CD14-positive monocyte (primary cell): ENCODE measurements at regions not wholly inside any gene's neighbourhood (a gene's known extent, or its start where the extent isn't known, plus 50 kb on each side); places are given as distances from the start of the nearest gene placed in this dataset.
A peak's percentile ranks its signal among the peaks of the same experiment; 100 is the strongest.
"Not testable (repeated sequence)": the region's sequence is repeated elsewhere in the genome, so short reads cannot be mapped to it uniquely, and the experiment has no call there.

Experiments used
- DNase-seq, 3 donors: peaks; one replicate each; pipeline ENCODE4 v3.0.0-alpha.2; 2011 to 2022
- H2AFZ ChIP-seq: 2 replicates; pipeline ENCODE4 v1.6.0; 2012; ENCODE audit warnings: mild to moderate bottlenecking, low read depth, low read length, inconsistent platforms; ENCODE audit not compliant: insufficient read depth, poor library complexity, severe bottlenecking
- H3K27ac ChIP-seq, 2 donors: 1 replicate in 1 of 2; 2 replicates in 1 of 2; pipeline ENCODE4 v1.5.1; 2012 to 2013; ENCODE audit warnings: low read length in 2 of 2, control low read depth in 1 of 2, inconsistent platforms in 1 of 2, low read depth in 1 of 2, mild to moderate bottlenecking in 1 of 2
- H3K27me3 ChIP-seq, 2 donors: one replicate each; pipeline versions ENCODE4 v1.6.0 to v1.6.1; 2011 to 2013; ENCODE audit warnings: low read length in 2 of 2; ENCODE audit not compliant: control insufficient read depth in 2 of 2, insufficient read depth in 2 of 2
- H3K36me3 ChIP-seq, 2 donors: replicated peaks in 1 of 2; 1 replicate in 1 of 2; 2 replicates in 1 of 2; pipeline versions ENCODE4 v1.5.1 to v1.6.1; 2012 to 2013; ENCODE audit warnings: low read length in 2 of 2, control low read depth in 1 of 2, inconsistent platforms in 1 of 2, mild to moderate bottlenecking in 1 of 2; ENCODE audit not compliant: insufficient read depth in 2 of 2, control insufficient read depth in 1 of 2
- H3K4me1 ChIP-seq, 2 donors: 1 replicate in 1 of 2; 2 replicates in 1 of 2; pipeline versions ENCODE4 v1.5.1 to v1.6.1; 2012 to 2013; ENCODE audit warnings: low read length in 2 of 2, control low read depth in 1 of 2, inconsistent platforms in 1 of 2, mild to moderate bottlenecking in 1 of 2, moderate library complexity in 1 of 2; ENCODE audit not compliant: insufficient read depth in 2 of 2, control insufficient read depth in 1 of 2
- H3K4me2 ChIP-seq: replicated peaks from 2 replicates; pipeline ENCODE3; 2012; ENCODE audit warnings: low read length, moderate library complexity, mild to moderate bottlenecking; ENCODE audit not compliant: poor library complexity, severe bottlenecking; ENCODE audit errors: extremely low read depth
- H3K4me3 ChIP-seq, 3 experiments: fragments of 200-600 bp in 1 of 3; sonication (generic) in 1 of 3; replicated peaks in 1 of 3; 1 replicate in 2 of 3; 2 replicates in 1 of 3; pipeline ENCODE4 v1.5.1; 2011 to 2013; ENCODE audit warnings: low read length in 3 of 3, mild to moderate bottlenecking in 3 of 3, control low read depth in 2 of 3, low read depth in 2 of 3, inconsistent platforms in 1 of 3, moderate library complexity in 1 of 3
- H3K79me2 ChIP-seq: 2 replicates; pipeline ENCODE4 v1.6.0; 2012; ENCODE audit warnings: mild to moderate bottlenecking, control low read depth, inconsistent platforms, low read length, moderate library complexity; ENCODE audit not compliant: insufficient read depth
- H3K9ac ChIP-seq: 2 replicates; pipeline ENCODE4 v1.6.0; 2017; ENCODE audit warnings: low read length, mild to moderate bottlenecking; ENCODE audit not compliant: insufficient read depth, poor library complexity, severe bottlenecking
- H3K9me3 ChIP-seq, 2 donors: replicated peaks in 1 of 2; 1 replicate in 1 of 2; 2 replicates in 1 of 2; pipeline versions ENCODE4 v1.5.1 to v1.6.1; 2012 to 2013; ENCODE audit warnings: low read length in 2 of 2, control low read depth in 1 of 2; ENCODE audit not compliant: control insufficient read depth in 1 of 2, insufficient read depth in 1 of 2
- H4K20me1 ChIP-seq: 2 replicates; pipeline ENCODE4 v1.6.0; 2012; ENCODE audit warnings: mild to moderate bottlenecking, low read length, control low read depth, moderate library complexity; ENCODE audit not compliant: insufficient read depth
- H3K27ac Mint-ChIP-seq, 7 donors: one replicate each; pipeline ENCODE4 v1.8.0; 2020; ENCODE audit warnings: mild to moderate bottlenecking in 7 of 7, mixed read lengths in 7 of 7, moderate library complexity in 6 of 7, inconsistent platforms in 2 of 7
- H3K27me3 Mint-ChIP-seq, 3 donors: one replicate each; pipeline ENCODE4 v1.8.0; 2021 to 2022; ENCODE audit warnings: low read depth in 3 of 3, mild to moderate bottlenecking in 3 of 3, mixed read lengths in 3 of 3, moderate library complexity in 3 of 3, inconsistent platforms in 1 of 3
- H3K36me3 Mint-ChIP-seq, 2 donors: one replicate each; pipeline ENCODE4 v1.8.0; 2020; ENCODE audit warnings: mixed read lengths in 2 of 2, inconsistent platforms in 1 of 2, mild to moderate bottlenecking in 1 of 2
- H3K4me1 Mint-ChIP-seq: one replicate; pipeline ENCODE4 v1.8.0; 2020; ENCODE audit warnings: mild to moderate bottlenecking, mixed read lengths
- H3K4me3 Mint-ChIP-seq, 2 donors: one replicate each; pipeline ENCODE4 v1.8.0; 2020; ENCODE audit warnings: mild to moderate bottlenecking in 2 of 2, mixed read lengths in 2 of 2, moderate library complexity in 1 of 2
- H3K9me3 Mint-ChIP-seq, 7 donors: one replicate each; pipeline ENCODE4 v1.8.0; 2020 to 2022; ENCODE audit warnings: mixed read lengths in 7 of 7, mild to moderate bottlenecking in 6 of 7, moderate library complexity in 6 of 7, inconsistent platforms in 2 of 7
- WGBS: methylation state at CpG from one replicate; pipeline ENCODE4 v1.1.5; 2013; ENCODE audit warnings: missing lambda C conversion rate; ENCODE audit not compliant: insufficient coverage; 5-methylcytosine and 5-hydroxymethylcytosine counted together
- intact Hi-C, 2 donors: fragments of 100-400 bp; cut with micrococcal nuclease; formaldehyde crosslinking; loops; one replicate each; pipeline versions ENCODE4 v1.15.0 to v1.15.1; 2023
- TF ChIP-seq, protein P1 (sequence below): fragments of 200-600 bp; IDR thresholded peaks from one replicate; pipeline ENCODE4 v1.8.0; 2022; ENCODE audit warnings: antibody characterized with exemption, mild to moderate bottlenecking

DNA sequence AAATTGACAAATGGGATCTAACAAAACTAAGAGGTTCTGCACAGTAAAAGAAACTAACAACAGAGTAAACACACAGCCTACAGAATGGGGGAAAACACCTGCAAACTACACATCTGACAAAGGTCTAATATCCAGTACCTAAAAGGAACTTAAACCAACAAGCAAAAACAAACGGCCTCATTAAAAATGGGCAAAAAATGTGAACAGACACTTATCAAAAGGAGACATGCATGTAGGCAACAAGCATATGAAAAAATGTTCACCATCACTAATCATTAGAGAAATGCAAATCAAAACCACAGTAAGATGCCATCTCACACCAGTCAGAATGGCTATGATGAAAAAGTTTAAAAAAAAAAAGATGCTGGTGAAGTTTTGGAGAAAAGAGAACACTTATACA, 197.4 kb downstream of the KBTBD2 start:
- peaks cover 0 to 2% (median 0%) of the 10 kb centered on the region in 3 donors for H3K27me3 Mint-ChIP-seq
- WGBS: no CpG with 5 or more reads among the region's 1 CpG
- intact Hi-C loops: loop anchor here in 1 of 2 donors (10.0 kb wide), 1 partner anchor 1241 kb away; no protein-coding TSS in a partner anchor
- no peak overlapping the region for H2AFZ ChIP-seq
- H3K9me3 Mint-ChIP-seq: peaks cover 0 to 5% (median 2%) of the 10 kb centered on the region in 7 donors
- no peaks in the 10 kb centered on the region for H3K27me3 ChIP-seq
- peaks cover 12% of the 10 kb centered on the region for H3K4me1 Mint-ChIP-seq
- H3K4me2 ChIP-seq: no peak overlapping the region
- no peak overlapping the region for H3K4me3 ChIP-seq
- no peaks in the 10 kb centered on the region for H3K36me3 Mint-ChIP-seq
- TF ChIP-seq, protein P1, sequence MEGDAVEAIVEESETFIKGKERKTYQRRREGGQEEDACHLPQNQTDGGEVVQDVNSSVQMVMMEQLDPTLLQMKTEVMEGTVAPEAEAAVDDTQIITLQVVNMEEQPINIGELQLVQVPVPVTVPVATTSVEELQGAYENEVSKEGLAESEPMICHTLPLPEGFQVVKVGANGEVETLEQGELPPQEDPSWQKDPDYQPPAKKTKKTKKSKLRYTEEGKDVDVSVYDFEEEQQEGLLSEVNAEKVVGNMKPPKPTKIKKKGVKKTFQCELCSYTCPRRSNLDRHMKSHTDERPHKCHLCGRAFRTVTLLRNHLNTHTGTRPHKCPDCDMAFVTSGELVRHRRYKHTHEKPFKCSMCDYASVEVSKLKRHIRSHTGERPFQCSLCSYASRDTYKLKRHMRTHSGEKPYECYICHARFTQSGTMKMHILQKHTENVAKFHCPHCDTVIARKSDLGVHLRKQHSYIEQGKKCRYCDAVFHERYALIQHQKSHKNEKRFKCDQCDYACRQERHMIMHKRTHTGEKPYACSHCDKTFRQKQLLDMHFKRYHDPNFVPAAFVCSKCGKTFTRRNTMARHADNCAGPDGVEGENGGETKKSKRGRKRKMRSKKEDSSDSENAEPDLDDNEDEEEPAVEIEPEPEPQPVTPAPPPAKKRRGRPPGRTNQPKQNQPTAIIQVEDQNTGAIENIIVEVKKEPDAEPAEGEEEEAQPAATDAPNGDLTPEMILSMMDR: no peak
- no peaks in the 10 kb centered on the region for H3K36me3 ChIP-seq
- no peak overlapping the region for H3K27ac Mint-ChIP-seq
- no peaks in the 10 kb centered on the region for H3K9me3 ChIP-seq
- no peaks in the 10 kb centered on the region for H4K20me1 ChIP-seq
- peaks cover 8 to 9% of the 10 kb centered on the region in 2 donors for H3K4me1 ChIP-seq
- H3K79me2 ChIP-seq: no peaks in the 10 kb centered on the region
- H3K27ac ChIP-seq: no peak overlapping the region
- no peak overlapping the region for H3K9ac ChIP-seq
- no peak for DNase-seq
- H3K4me3 Mint-ChIP-seq: no peak overlapping the region

DNA sequence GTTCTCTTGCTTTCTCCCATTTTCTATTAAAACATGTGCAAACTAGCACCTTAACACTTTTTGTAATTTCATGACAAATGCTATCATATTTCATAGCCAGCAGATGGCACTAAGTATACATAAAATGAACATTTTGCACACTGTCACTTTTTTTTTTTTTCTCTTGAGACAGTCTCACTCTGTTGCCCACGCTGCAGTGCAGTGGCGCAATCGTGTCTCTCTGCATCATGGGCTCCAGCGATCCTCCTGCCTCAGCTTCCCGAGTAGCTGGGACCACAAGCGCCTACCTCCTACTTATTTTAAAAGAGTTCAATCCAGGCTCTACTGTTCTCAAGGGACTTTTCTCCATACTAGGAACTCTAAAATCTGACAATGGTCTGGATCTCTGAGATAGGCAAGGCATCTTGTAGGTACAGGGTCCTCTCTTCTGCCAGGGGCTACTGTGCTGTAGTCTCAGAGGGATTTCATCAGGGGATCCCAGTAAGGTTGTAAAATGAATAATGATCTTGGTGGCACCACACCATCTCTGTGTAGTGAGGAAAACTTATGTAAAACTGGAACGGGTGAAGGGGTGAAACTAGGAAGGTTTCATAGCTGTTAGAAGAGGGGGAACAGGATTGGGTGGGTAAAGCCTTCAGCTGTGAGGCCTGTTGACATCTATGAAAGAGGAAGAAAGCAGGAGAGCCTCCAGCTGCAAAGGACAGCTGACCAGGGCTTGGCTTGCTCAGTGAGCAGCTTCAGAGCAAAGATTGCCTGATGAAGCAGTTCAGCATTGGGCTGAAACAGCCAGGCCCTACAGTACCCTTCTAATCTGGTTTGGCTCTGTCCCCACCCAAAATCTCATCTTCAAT, 196.9 kb downstream of the AVL9 start:
- intact Hi-C loops: loop anchor here in 1 of 2 donors (10.0 kb wide), 1 partner anchor 1243 kb away; no protein-coding TSS in a partner anchor
- peak overlapping the region; percentile 56 for H2AFZ ChIP-seq

DNA sequence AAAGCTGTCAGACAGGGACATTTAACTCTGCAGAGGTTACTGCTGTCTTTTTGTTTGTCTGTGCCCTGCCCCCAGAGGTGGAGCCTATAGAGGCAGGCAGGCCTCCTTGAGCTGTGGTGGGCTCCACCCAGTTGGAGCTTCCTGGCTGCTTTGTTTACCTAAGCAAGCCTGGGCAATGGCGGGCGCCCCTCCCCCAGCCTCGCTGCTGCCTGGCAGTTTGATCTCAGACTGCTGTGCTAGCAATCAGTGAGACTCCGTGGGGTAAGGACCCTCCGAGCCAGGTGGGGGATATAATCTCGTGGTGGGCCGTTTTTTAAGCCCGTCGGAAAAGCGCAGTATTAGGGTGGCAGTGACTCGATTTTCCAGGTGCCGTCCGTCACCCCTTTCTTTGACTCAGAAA, 192.8 kb downstream of the AVL9 start:
- H3K4me3 ChIP-seq, H3K27me3 ChIP-seq, H3K9me3 ChIP-seq, intact Hi-C loops, H3K36me3 ChIP-seq, H3K27ac ChIP-seq, H2AFZ ChIP-seq, DNase-seq, H3K27me3 Mint-ChIP-seq, H4K20me1 ChIP-seq, H3K9ac ChIP-seq, H3K27ac Mint-ChIP-seq, H3K36me3 Mint-ChIP-seq, H3K4me3 Mint-ChIP-seq, H3K4me1 ChIP-seq, H3K79me2 ChIP-seq, H3K4me2 ChIP-seq: not testable (repeated sequence)
- H3K9me3 Mint-ChIP-seq: peaks cover 2 to 11% (median 5%) of the 10 kb centered on the region in 7 donors
- H3K4me1 Mint-ChIP-seq: peaks cover 12% of the 10 kb centered on the region
- 98% methylated on average over 7 of the region's 13 CpGs for WGBS

More for the DNA sequence above, 196.9 kb downstream of the AVL9 start:
- not testable (repeated sequence) for H3K27me3 ChIP-seq, H4K20me1 ChIP-seq, H3K36me3 Mint-ChIP-seq, H3K9me3 ChIP-seq, H3K9ac ChIP-seq, H3K27ac ChIP-seq, H3K36me3 ChIP-seq, H3K27me3 Mint-ChIP-seq, H3K4me1 ChIP-seq, H3K79me2 ChIP-seq
- Mint-ChIP-seq H3K27ac (peak overlapping the region in 5 of 7 donors; percentile 4 to 80 (median 67)), H3K9me3 (peaks cover under 1 to 11% (median 5%) of the 10 kb centered on the region in 7 donors), H3K4me3 (peak overlapping the region; percentile 65 to 79), H3K4me1 (peaks cover 12% of the 10 kb centered on the region)
- TF ChIP-seq, protein P1: peak; percentile 56
- DNase-seq: peak; percentile 14 to 46 (median 28)
- 12% methylated on average over 5 of the region's 7 CpGs for WGBS
- H3K4me2 ChIP-seq: peak overlapping the region; percentile 21
- H3K4me3 ChIP-seq: peak overlapping the region in 2 of 3 experiments; percentile 19 to 43
